ENCODE measurements at regions not wholly inside any gene's neighbourhood (a gene's known extent, or its start where the extent isn't known, plus 50 kb on each side); places are given as distances from the start of the nearest gene placed in this dataset.

DNA sequence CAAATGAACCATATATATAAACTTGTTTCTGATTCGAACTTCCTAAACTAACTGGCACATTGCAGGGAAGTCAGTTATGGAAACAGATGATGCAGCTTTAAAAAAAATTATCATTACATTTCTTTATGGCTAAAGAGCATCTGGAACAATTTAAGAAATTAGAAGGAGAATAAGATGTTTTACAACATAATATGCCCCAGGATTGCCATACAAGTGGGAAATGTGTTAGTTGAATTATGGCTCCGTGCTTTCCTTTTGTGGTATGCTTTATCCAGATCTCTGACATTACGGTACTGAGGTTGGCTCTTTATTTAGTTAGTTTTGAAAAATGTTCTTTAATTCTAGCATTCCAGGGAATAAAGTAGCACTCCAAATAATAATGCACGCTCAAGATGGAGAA is 343.0 kb upstream of the ZFP64 start:
- no peak overlapping the region for H3K27ac ChIP-seq (ENCODE audit: low read length in 2 of 2)
- no peak overlapping the region for H3K4me2 ChIP-seq (replicated peaks; ENCODE audit: low read depth, low read length, poor library complexity, severe bottlenecking)
- TF ChIP-seq EZH2 (IDR thresholded peaks at IDR 0.05; ENCODE audit: borderline replicate concordance, insufficient read depth, low read depth, low read length, poor library complexity, severe bottlenecking) = no peak
- no peak for TF ChIP-seq CTCF (IDR thresholded peaks at IDR 0.05)
- no peaks in the 10 kb centered on the region for H4K20me1 ChIP-seq (ENCODE audit: control insufficient read depth, insufficient read depth, low read length, poor library complexity, severe bottlenecking)
- no peaks in the 10 kb centered on the region for H3K79me2 ChIP-seq (ENCODE audit: control insufficient read depth, insufficient read depth, low read length)
- no peaks in the 10 kb centered on the region for H3K36me3 ChIP-seq (replicated peaks in 1 of 2; ENCODE audit: control extremely low read depth in 1 of 2, control insufficient read depth in 1 of 2, extremely low read depth in 1 of 2, insufficient read depth in 2 of 2, low read length in 1 of 2)
- no peaks in the 10 kb centered on the region for H3K9me3 Mint-ChIP-seq (ENCODE audit: insufficient read depth)
- POLR2A ChIA-PET = no interaction called here
- no peak overlapping the region for H3K4me3 Mint-ChIP-seq
- H3K4me1 ChIP-seq (ENCODE audit: control insufficient read depth in 2 of 2, insufficient read depth in 2 of 2, low read length in 2 of 2) = no peaks in the 10 kb centered on the region
- H3K27me3 Mint-ChIP-seq = peaks cover 2% of the 10 kb centered on the region
- H3K27ac Mint-ChIP-seq = no peak overlapping the region
- no peaks in the 10 kb centered on the region for H3K27me3 ChIP-seq (replicated peaks in 1 of 4; ENCODE audit: control extremely low read depth in 1 of 4, control insufficient read depth in 3 of 4, insufficient read depth in 4 of 4, low read length in 3 of 4)
- peaks cover 4% of the 10 kb centered on the region for H3K4me1 Mint-ChIP-seq
- ATAC-seq (ENCODE audit: low read depth) (no peak), DNase-seq (no peak)
- H3K9ac ChIP-seq (ENCODE audit: low read length) = no peak overlapping the region
- H2AFZ ChIP-seq (ENCODE audit: insufficient read depth, low read depth, low read length, poor library complexity, severe bottlenecking) = no peak overlapping the region
- no peaks in the 10 kb centered on the region for H3K9me3 ChIP-seq (ENCODE audit: control extremely low read depth in 1 of 3, control insufficient read depth in 2 of 3, insufficient read depth in 1 of 3, low read length in 2 of 3)
- intact Hi-C loops (cut with micrococcal nuclease) = no loop called here
- WGBS (ENCODE audit: insufficient coverage) = no CpG with 5 or more reads among the region's 4 CpGs
- H3K4me3 ChIP-seq (ENCODE audit: control extremely low read depth in 1 of 5, extremely low read depth in 1 of 5, insufficient read depth in 1 of 5, low read depth in 2 of 5, low read length in 4 of 5) = no peak overlapping the region
- CTCF ChIA-PET = no interaction called here

- DNase-seq = no peak
- H3K27ac Mint-ChIP-seq = no peak overlapping the region
- no peaks in the 10 kb centered on the region for H3K79me2 ChIP-seq (ENCODE audit: control insufficient read depth, insufficient read depth, low read length)
- no peak overlapping the region for H3K9ac ChIP-seq (ENCODE audit: low read length)
- intact Hi-C loops (cut with micrococcal nuclease) = no loop called here
- H3K4me3 Mint-ChIP-seq = no peak overlapping the region
- POLR2A ChIA-PET = no interaction called here
- no CpG with 5 or more reads among the region's 1 CpG for whole genome bisulfite sequencing (ENCODE audit: insufficient coverage)
- CTCF ChIA-PET = no interaction called here
- no peaks in the 10 kb centered on the region for H3K9me3 Mint-ChIP-seq (ENCODE audit: insufficient read depth)
- no peaks in the 10 kb centered on the region for H3K4me1 ChIP-seq (ENCODE audit: control insufficient read depth in 2 of 2, insufficient read depth in 2 of 2, low read length in 2 of 2)
- H3K36me3 ChIP-seq (replicated peaks in 1 of 2; ENCODE audit: control extremely low read depth in 1 of 2, control insufficient read depth in 1 of 2, extremely low read depth in 1 of 2, insufficient read depth in 2 of 2, low read length in 1 of 2) = no peaks in the 10 kb centered on the region
- H3K9me3 ChIP-seq (ENCODE audit: control extremely low read depth in 1 of 3, control insufficient read depth in 2 of 3, insufficient read depth in 1 of 3, low read length in 2 of 3) = no peaks in the 10 kb centered on the region
- no peak overlapping the region for H3K4me2 ChIP-seq (replicated peaks; ENCODE audit: low read depth, low read length, poor library complexity, severe bottlenecking)
- ATAC-seq (ENCODE audit: low read depth) = no peak
- H3K4me1 Mint-ChIP-seq = peaks cover 4% of the 10 kb centered on the region
- TF ChIP-seq CTCF (IDR thresholded peaks at IDR 0.05) = no peak
- no peak for TF ChIP-seq EZH2 (IDR thresholded peaks at IDR 0.05; ENCODE audit: borderline replicate concordance, insufficient read depth, low read depth, low read length, poor library complexity, severe bottlenecking)
- H2AFZ ChIP-seq (ENCODE audit: insufficient read depth, low read depth, low read length, poor library complexity, severe bottlenecking) = no peak overlapping the region
- peaks cover 5% of the 10 kb centered on the region for H3K27me3 Mint-ChIP-seq
- no peak overlapping the region for H3K4me3 ChIP-seq (ENCODE audit: control extremely low read depth in 1 of 5, extremely low read depth in 1 of 5, insufficient read depth in 1 of 5, low read depth in 2 of 5, low read length in 4 of 5)
- H3K27me3 ChIP-seq (replicated peaks in 1 of 4; ENCODE audit: control extremely low read depth in 1 of 4, control insufficient read depth in 3 of 4, insufficient read depth in 4 of 4, low read length in 3 of 4) = no peaks in the 10 kb centered on the region
- no peak overlapping the region for H3K27ac ChIP-seq (ENCODE audit: low read length in 2 of 2)
- H4K20me1 ChIP-seq (ENCODE audit: control insufficient read depth, insufficient read depth, low read length, poor library complexity, severe bottlenecking) = no peaks in the 10 kb centered on the region
These were observed 341.8 kb upstream of the ZFP64 start for GRCh38 chr20:52533401-52533800.
